AG10803 (cell line): ENCODE measurements at regions not wholly inside any gene's neighbourhood (a gene's known extent, or its start where the extent isn't known, plus 50 kb on each side); places are given as distances from the start of the nearest gene placed in this dataset.

Experiments used
- DNase-seq: peaks from one replicate; pipeline ENCODE4 v3.0.0; 2010; ENCODE audit warnings: low read depth
- H3K4me3 ChIP-seq: 2 replicates; pipeline ENCODE4 v1.5.1; 2011; ENCODE audit warnings: mild to moderate bottlenecking, low read length, control low read depth
- CTCF ChIP-seq: conservative IDR thresholded peaks from 2 replicates; pipeline ENCODE4 v1.5.1; 2011; ENCODE audit warnings: mild to moderate bottlenecking, low read length, control low read depth, inconsistent platforms

GRCh38 chr7:17716816-17717215 lies 223.5 kb downstream of the SNX13 start:
- TF ChIP-seq CTCF, result no peak
- no peak for DNase-seq
- H3K4me3 ChIP-seq, result no peak overlapping the region

GRCh38 chr7:17719998-17720397 lies 220.3 kb downstream of the SNX13 start:
- TF ChIP-seq CTCF, result no peak
- no peak overlapping the region for H3K4me3 ChIP-seq
- DNase-seq, result no peak

- TF ChIP-seq CTCF, result no peak
- H3K4me3 ChIP-seq, result no peak overlapping the region
- DNase-seq, result no peak
These were observed 218.5 kb downstream of the SNX13 start for GRCh38 chr7:17721736-17722285.

- TF ChIP-seq CTCF, result no peak
- H3K4me3 ChIP-seq, result no peak overlapping the region
- no peak for DNase-seq
These were observed 217.5 kb downstream of the SNX13 start for GRCh38 chr7:17722798-17723197.

- peak; percentile 36 for DNase-seq
These were observed 214.5 kb downstream of the SNX13 start for GRCh38 chr7:17725821-17726220.

GRCh38 chr7:17732083-17732482 lies 208.2 kb downstream of the SNX13 start:
- TF ChIP-seq CTCF, result no peak
- H3K4me3 ChIP-seq, result no peak overlapping the region
- DNase-seq, result no peak

More at GRCh38 chr7:17725821-17726220, 214.5 kb downstream of the SNX13 start:
- no peak for TF ChIP-seq CTCF
- H3K4me3 ChIP-seq, result no peak overlapping the region
